ENCODE measurements at regions not wholly inside any gene's neighbourhood (a gene's known extent, or its start where the extent isn't known, plus 50 kb on each side); places are given as distances from the start of the nearest gene placed in this dataset.

GRCh38 chr5:120365656-120366446 lies 98.2 kb upstream of the PRR16 start:
- DNase-seq: no peak

GRCh38 chr5:120367896-120368634 lies 96.0 kb upstream of the PRR16 start:
- no peak for DNase-seq

GRCh38 chr5:120368923-120369715 lies 95.0 kb upstream of the PRR16 start:
- DNase-seq: no peak

GRCh38 chr5:120372899-120373298 lies 91.2 kb upstream of the PRR16 start:
- DNase-seq: no peak

GRCh38 chr5:120375248-120375647 lies 88.9 kb upstream of the PRR16 start:
- no peak for DNase-seq

GRCh38 chr5:120380644-120381043 lies 83.5 kb upstream of the PRR16 start:
- DNase-seq: no peak

GRCh38 chr5:120382833-120383232 lies 81.3 kb upstream of the PRR16 start:
- DNase-seq: no peak

GRCh38 chr5:120386981-120387380 lies 77.1 kb upstream of the PRR16 start:
- DNase-seq: no peak

GRCh38 chr5:120388016-120388781 lies 75.9 kb upstream of the PRR16 start:
- no peak for DNase-seq

GRCh38 chr5:120394259-120394658 lies 69.8 kb upstream of the PRR16 start:
- no peak for DNase-seq

GRCh38 chr5:120396186-120396585 lies 67.9 kb upstream of the PRR16 start:
- DNase-seq: no peak

GRCh38 chr5:120400356-120400755 lies 63.7 kb upstream of the PRR16 start:
- no peak for DNase-seq

GRCh38 chr5:120402606-120403005 lies 61.5 kb upstream of the PRR16 start:
- no peak for DNase-seq

- no peak for DNase-seq
These were observed 58.7 kb upstream of the PRR16 start for GRCh38 chr5:120405286-120405864.

- no peak for DNase-seq
These were observed 58.2 kb upstream of the PRR16 start for GRCh38 chr5:120405923-120406322.

- no peak for DNase-seq
These were observed 50.4 kb upstream of the PRR16 start for GRCh38 chr5:120413686-120414085.
